Right lobe of liver (tissue), 6 donors: ENCODE measurements at regions not wholly inside any gene's neighbourhood (a gene's known extent, or its start where the extent isn't known, plus 50 kb on each side); places are given as distances from the start of the nearest gene placed in this dataset.

Source experiments
- ATAC-seq, 4 donors: fragments of 200-7000 bp; cut with Tn5 transposase; one replicate each; pipeline ENCODE4 v1.9.1; 2020; ENCODE audit warnings: mild to moderate bottlenecking in 4 of 4, moderate library complexity in 4 of 4
- DNase-seq, 3 donors: peaks; one replicate each; pipeline ENCODE4 v3.0.0-alpha.2; 2020
- H3K27ac ChIP-seq, 3 donors: fragments of 200-600 bp; one replicate each; pipeline ENCODE4 v1.8.0; 2022
- H3K27me3 ChIP-seq, 2 donors: fragments of 200-600 bp; one replicate each; pipeline ENCODE4 v1.8.0; 2022
- H3K36me3 ChIP-seq, 4 donors: fragments of 200-600 bp; sonication (generic) in 1 of 4; one replicate each; pipeline versions ENCODE4 v1.5.1 to v1.8.0; 2017 to 2022; ENCODE audit warnings: control low read depth in 1 of 4
- H3K4me1 ChIP-seq, 4 donors: fragments of 200-600 bp; sonication (generic) in 1 of 4; one replicate each; pipeline versions ENCODE4 v1.5.1 to v1.8.0; 2017 to 2022; ENCODE audit warnings: control low read depth in 1 of 4
- H3K4me3 ChIP-seq, 3 donors: fragments of 200-600 bp; one replicate each; pipeline ENCODE4 v1.8.0; 2022
- H3K9me3 ChIP-seq, 4 donors: fragments of 200-600 bp; sonication (generic) in 1 of 4; one replicate each; pipeline versions ENCODE4 v1.5.1 to v1.8.0; 2017 to 2022; ENCODE audit warnings: control low read depth in 1 of 4
- POLR2A ChIP-seq: fragments of 450-650 bp; IDR thresholded peaks from one replicate; pipeline ENCODE4 v1.6.1; 2017; ENCODE audit warnings: antibody characterized with exemption, mild to moderate bottlenecking
- WGBS: methylation state at CpG from one replicate; pipeline ENCODE4 v1.1.6; 2018; ENCODE audit warnings: low coverage, low lambda C conversion rate; ENCODE audit not compliant: insufficient coverage; ENCODE audit errors: missing lambda C conversion rate; 5-methylcytosine and 5-hydroxymethylcytosine counted together
- intact Hi-C, 2 donors: fragments of 100-400 bp; cut with DNase I; formaldehyde crosslinking; loops; one replicate each; pipeline versions ENCODE4 v1.11.2 to v1.14.1; 2022
- TF ChIP-seq, protein P1 (sequence below), 4 donors: fragments of 200-600 bp in 3 of 4; fragments of 450-650 bp in 1 of 4; IDR thresholded peaks; one replicate each; pipeline versions ENCODE4 v1.5.1 to v1.8.0; 2016 to 2022; ENCODE audit warnings: antibody characterized with exemption in 4 of 4, mild to moderate bottlenecking in 2 of 4
- donor health status: DM: no; HTN: yes; CAD: no.
- donor health status: DM: no; HTN: no; CAD: no.
- donor health status: DM: no; HTN: no; CAD: no.
- donor health status: DM: no; HTN: yes; CAD: no.
- donor health status: DM: no; HTN: yes; CAD: no.

DNA sequence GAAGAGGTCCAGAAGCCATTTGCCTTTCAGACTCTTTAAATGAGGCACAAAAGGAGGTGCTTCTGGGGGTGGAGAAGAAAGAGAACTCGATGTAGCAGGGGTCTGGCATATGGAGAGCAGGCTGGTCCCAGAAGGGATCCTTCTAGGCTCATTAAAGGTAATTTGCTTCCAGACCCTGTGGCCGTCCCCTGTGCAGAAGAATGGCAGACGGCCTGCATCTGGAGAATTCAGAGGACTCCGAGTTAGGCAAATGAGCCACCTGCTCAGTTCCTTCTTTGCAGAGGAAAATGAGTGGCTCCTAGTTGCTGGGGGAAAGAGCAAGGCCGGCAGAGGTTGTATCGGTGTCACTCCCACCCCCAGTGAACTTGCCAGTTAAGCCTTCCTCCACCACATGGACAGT is 73.8 kb upstream of the FAM180A start:
- Histone ChIP-seq H3K27ac (no peak overlapping the region), H3K9me3 (no peaks in the 10 kb centered on the region), H3K4me3 (no peak overlapping the region), H3K4me1 (no peaks in the 10 kb centered on the region), H3K36me3 (no peaks in the 10 kb centered on the region), H3K27me3 (no peaks in the 10 kb centered on the region)
- intact Hi-C loops = no loop called here
- 33% methylated on average over 1 of the region's 6 CpGs for WGBS
- TF ChIP-seq, protein P1, sequence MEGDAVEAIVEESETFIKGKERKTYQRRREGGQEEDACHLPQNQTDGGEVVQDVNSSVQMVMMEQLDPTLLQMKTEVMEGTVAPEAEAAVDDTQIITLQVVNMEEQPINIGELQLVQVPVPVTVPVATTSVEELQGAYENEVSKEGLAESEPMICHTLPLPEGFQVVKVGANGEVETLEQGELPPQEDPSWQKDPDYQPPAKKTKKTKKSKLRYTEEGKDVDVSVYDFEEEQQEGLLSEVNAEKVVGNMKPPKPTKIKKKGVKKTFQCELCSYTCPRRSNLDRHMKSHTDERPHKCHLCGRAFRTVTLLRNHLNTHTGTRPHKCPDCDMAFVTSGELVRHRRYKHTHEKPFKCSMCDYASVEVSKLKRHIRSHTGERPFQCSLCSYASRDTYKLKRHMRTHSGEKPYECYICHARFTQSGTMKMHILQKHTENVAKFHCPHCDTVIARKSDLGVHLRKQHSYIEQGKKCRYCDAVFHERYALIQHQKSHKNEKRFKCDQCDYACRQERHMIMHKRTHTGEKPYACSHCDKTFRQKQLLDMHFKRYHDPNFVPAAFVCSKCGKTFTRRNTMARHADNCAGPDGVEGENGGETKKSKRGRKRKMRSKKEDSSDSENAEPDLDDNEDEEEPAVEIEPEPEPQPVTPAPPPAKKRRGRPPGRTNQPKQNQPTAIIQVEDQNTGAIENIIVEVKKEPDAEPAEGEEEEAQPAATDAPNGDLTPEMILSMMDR (IDR thresholded peaks at IDR 0.05) = no peak
- no peak for TF ChIP-seq POLR2A
- DNase-seq = no peak
- ATAC-seq = no peak

DNA sequence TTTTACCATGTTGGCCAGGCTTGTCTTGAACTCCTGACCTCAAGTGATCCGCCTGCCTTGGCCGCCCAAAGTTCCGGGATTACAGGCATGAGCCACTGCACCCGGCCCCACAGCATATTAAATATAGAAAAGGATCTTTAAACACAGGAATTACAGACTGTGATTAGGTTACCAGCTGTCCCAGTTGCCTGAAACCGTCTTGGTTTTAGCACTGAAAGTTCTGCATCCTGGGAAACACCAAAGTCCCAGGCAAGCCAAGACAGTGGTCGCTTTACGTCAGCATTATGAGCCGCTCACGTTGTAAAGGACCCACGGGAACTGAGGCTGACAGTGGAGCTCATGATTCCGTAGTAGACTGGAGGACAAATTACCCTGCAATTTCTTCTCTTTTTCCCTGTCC is 69.0 kb upstream of the FAM180A start:
- Histone ChIP-seq H3K27me3 (no peaks in the 10 kb centered on the region), H3K36me3 (no peaks in the 10 kb centered on the region), H3K4me1 (no peaks in the 10 kb centered on the region), H3K9me3 (no peaks in the 10 kb centered on the region), H3K4me3 (no peak overlapping the region), H3K27ac (no peak overlapping the region)
- no peak for DNase-seq
- WGBS = 70% methylated on average over 10 of the region's 11 CpGs
- no peak for TF ChIP-seq POLR2A
- TF ChIP-seq, protein P1 (IDR thresholded peaks at IDR 0.05) = no peak
- intact Hi-C loops = no loop called here
- no peak for ATAC-seq

DNA sequence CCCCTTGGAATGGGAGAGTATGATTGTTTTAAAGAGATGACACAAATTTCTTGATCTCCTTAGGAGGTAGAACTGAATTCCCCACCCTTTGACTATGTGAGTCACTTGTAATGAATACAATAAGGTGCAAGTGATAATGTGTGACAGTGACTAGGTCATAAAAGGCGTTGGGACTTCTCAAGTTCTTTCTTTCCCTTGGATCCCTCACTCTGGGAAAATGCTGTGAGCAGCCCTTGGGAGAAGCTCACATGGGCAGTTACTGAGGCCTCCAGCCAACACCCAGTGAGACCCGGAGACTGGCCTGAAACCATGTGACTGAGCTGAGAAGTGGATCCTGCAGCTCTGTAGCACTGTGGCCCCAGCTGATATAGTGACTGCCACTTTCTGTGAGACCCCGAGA is 66.4 kb upstream of the FAM180A start:
- H3K27ac ChIP-seq = no peak overlapping the region
- H3K27me3 ChIP-seq = no peaks in the 10 kb centered on the region
- H3K4me3 ChIP-seq = no peak overlapping the region
- no peaks in the 10 kb centered on the region for H3K36me3 ChIP-seq
- H3K9me3 ChIP-seq = no peaks in the 10 kb centered on the region
- 50% methylated on average over 3 of the region's 3 CpGs for WGBS
- H3K4me1 ChIP-seq = no peaks in the 10 kb centered on the region
- ATAC-seq (no peak), DNase-seq (no peak)
- intact Hi-C loops = no loop called here
- no peak for TF ChIP-seq POLR2A
- TF ChIP-seq, protein P1 (IDR thresholded peaks at IDR 0.05) = no peak

DNA sequence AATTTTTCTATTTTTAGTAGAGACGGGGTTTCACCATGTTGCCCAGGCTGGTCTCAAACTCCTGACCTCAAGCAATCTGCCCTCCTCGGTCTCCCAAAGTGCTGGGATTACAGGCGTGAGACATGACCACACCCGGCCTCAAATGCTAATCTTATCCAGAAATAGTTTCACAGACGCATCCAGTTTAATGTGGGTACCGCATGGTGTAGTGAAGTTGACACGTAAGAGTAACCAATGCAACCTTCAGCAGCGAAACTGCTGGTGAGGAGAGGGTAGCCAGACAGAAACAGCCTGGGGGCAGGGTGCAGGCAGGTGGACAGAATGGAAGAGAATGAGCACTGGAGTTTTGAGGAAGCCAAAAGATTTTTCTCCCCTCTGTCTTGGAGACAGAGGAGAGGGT is 63.5 kb upstream of the FAM180A start:
- intact Hi-C loops = no loop called here
- ATAC-seq = no peak
- H3K27ac ChIP-seq = no peak overlapping the region

DNA sequence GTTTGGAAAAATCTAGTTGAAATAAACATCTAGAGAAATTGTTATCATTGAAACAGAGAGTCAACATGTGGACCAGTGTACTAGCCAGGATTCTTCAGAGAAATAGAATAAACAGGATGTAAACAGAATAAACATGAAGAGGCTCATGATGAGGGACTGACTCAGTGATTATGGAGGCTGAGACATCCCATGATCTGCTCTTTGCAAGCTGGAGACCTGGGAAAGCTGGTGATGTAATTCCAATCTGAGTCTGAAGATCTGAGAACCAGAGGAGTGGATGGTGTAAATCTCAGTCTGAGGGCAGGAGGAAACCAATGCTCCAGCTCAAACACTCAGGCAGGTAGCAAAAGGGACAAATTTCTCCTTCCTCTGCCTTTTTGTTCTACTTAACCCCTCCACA is 62.9 kb upstream of the FAM180A start:
- no peak for DNase-seq
- no peak for TF ChIP-seq POLR2A
- TF ChIP-seq, protein P1 (IDR thresholded peaks at IDR 0.05) = no peak

More for the DNA sequence above, 63.5 kb upstream of the FAM180A start:
- no peaks in the 10 kb centered on the region for H3K27me3 ChIP-seq
- no peaks in the 10 kb centered on the region for H3K9me3 ChIP-seq
- H3K4me3 ChIP-seq = no peak overlapping the region
- no peaks in the 10 kb centered on the region for H3K36me3 ChIP-seq
- no peak for DNase-seq
- 57% methylated on average over 8 of the region's 8 CpGs for whole genome bisulfite sequencing
- TF ChIP-seq POLR2A = no peak
- TF ChIP-seq, protein P1 (IDR thresholded peaks at IDR 0.05) = no peak
- H3K4me1 ChIP-seq = no peaks in the 10 kb centered on the region

More for the DNA sequence above, 62.9 kb upstream of the FAM180A start:
- H3K27ac ChIP-seq = no peak overlapping the region
- H3K36me3 ChIP-seq = no peaks in the 10 kb centered on the region
- no peaks in the 10 kb centered on the region for H3K9me3 ChIP-seq
- no peak overlapping the region for H3K4me3 ChIP-seq
- intact Hi-C loops = no loop called here
- H3K27me3 ChIP-seq = no peaks in the 10 kb centered on the region
- ATAC-seq = no peak
- no peaks in the 10 kb centered on the region for H3K4me1 ChIP-seq
